Activated CD8-positive, alpha-beta T cell treated with anti-CD3 and anti-CD28 coated beads for 36 hours (primary cell): ENCODE measurements at regions not wholly inside any gene's neighbourhood (a gene's known extent, or its start where the extent isn't known, plus 50 kb on each side); places are given as distances from the start of the nearest gene placed in this dataset.

Experiments
- ATAC-seq: fragments of 200-7000 bp; cut with Tn5 transposase; one replicate; pipeline ENCODE4 v1.10.0; 2021; ENCODE audit warnings: mild to moderate bottlenecking, moderate library complexity
- CTCF ChIA-PET: fragments of 350-600 bp; sonication (Branson Sonifier 250); formaldehyde crosslinking; loops from one replicate; lab custom pipeline; 2021; ENCODE audit warnings: antibody characterized with exemption; lab: Charles Lee
- POLR2A ChIA-PET: fragments of 350-600 bp; sonication (Branson Sonifier 250); formaldehyde crosslinking; loops from one replicate; lab custom pipeline; 2021; ENCODE audit warnings: antibody characterized with exemption; lab: Charles Lee
- DNase-seq: peaks from one replicate; pipeline ENCODE4 v3.0.0-alpha.2; 2020
- H3K27ac Mint-ChIP-seq: one replicate; pipeline ENCODE4 v1.8.0; 2021; ENCODE audit warnings: mild to moderate bottlenecking, mixed read lengths
- H3K27me3 Mint-ChIP-seq: one replicate; pipeline ENCODE4 v1.8.0; 2021; ENCODE audit warnings: mixed read lengths
- H3K36me3 Mint-ChIP-seq: one replicate; pipeline ENCODE4 v1.8.0; 2021; ENCODE audit warnings: low read depth, mixed read lengths
- H3K4me1 Mint-ChIP-seq: one replicate; pipeline ENCODE4 v1.8.0; 2021; ENCODE audit warnings: low read depth, mixed read lengths
- H3K4me3 Mint-ChIP-seq: one replicate; pipeline ENCODE4 v1.8.0; 2021; ENCODE audit warnings: mild to moderate bottlenecking, moderate library complexity, mixed read lengths
- H3K9me3 Mint-ChIP-seq: one replicate; pipeline ENCODE4 v1.8.0; 2021; ENCODE audit warnings: mixed read lengths
- intact Hi-C: fragments of 100-400 bp; cut with micrococcal nuclease; formaldehyde crosslinking; loops from one replicate; pipeline ENCODE4 v1.10.0; 2022
- TF ChIP-seq, protein P1 (sequence below): fragments of 200-600 bp; IDR thresholded peaks from one replicate; pipeline ENCODE4 v1.8.0; 2022; ENCODE audit warnings: antibody characterized with exemption, mild to moderate bottlenecking

DNA sequence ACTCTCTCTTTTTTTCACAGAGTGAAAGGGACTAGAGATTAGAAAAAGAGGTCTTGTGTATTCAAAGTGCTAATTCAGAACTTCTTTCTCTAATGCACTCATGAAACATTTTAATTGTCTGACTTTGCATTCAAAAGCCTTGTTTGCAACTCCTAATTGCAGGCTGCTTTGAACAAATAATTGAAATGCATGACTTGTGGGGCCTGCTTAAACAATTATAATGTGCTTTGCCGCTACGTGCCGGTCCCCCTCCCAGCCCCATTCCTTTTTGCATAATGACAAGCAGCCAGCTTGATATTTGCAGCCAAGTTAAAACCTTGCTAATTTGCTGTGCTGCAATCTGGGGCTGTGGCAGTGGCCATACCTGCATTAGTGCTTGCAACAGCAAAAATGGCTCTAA lies 114.5 kb downstream of the FOXB1 start:
- H3K27me3 Mint-ChIP-seq = no peaks in the 10 kb centered on the region
- CTCF ChIA-PET = no interaction called here
- no peaks in the 10 kb centered on the region for H3K9me3 Mint-ChIP-seq
- POLR2A ChIA-PET = no interaction called here
- TF ChIP-seq, protein P1, sequence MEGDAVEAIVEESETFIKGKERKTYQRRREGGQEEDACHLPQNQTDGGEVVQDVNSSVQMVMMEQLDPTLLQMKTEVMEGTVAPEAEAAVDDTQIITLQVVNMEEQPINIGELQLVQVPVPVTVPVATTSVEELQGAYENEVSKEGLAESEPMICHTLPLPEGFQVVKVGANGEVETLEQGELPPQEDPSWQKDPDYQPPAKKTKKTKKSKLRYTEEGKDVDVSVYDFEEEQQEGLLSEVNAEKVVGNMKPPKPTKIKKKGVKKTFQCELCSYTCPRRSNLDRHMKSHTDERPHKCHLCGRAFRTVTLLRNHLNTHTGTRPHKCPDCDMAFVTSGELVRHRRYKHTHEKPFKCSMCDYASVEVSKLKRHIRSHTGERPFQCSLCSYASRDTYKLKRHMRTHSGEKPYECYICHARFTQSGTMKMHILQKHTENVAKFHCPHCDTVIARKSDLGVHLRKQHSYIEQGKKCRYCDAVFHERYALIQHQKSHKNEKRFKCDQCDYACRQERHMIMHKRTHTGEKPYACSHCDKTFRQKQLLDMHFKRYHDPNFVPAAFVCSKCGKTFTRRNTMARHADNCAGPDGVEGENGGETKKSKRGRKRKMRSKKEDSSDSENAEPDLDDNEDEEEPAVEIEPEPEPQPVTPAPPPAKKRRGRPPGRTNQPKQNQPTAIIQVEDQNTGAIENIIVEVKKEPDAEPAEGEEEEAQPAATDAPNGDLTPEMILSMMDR = no peak
- no peak for DNase-seq
- no peaks in the 10 kb centered on the region for H3K36me3 Mint-ChIP-seq
- H3K4me1 Mint-ChIP-seq = peaks cover 36% of the 10 kb centered on the region
- ATAC-seq = no peak
- no peak overlapping the region for H3K4me3 Mint-ChIP-seq
- no peak overlapping the region for H3K27ac Mint-ChIP-seq
- intact Hi-C loops = no loop called here

DNA sequence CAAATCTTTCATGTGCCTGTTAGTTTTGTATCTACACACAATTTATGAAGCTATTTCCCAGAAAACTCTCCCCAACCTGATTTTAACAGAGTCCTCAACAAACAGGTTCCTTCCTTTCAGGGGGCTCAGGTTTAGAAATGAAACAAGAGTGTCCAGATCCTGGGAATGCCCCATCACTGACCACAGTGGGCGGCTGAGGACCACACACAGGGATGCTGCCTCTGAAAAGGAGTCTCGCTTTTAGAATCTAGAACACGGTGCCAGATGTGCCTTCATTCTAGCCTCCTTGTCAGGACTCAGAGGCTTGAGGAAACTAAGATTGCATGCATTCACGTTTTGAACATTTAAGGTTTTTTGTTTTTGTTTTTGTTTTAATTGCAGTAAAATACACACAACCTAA lies 115.0 kb downstream of the FOXB1 start:
- Mint-ChIP-seq H3K27ac (no peak overlapping the region), H3K4me3 (no peak overlapping the region), H3K4me1 (peaks cover 37% of the 10 kb centered on the region), H3K36me3 (no peaks in the 10 kb centered on the region), H3K9me3 (no peaks in the 10 kb centered on the region), H3K27me3 (no peaks in the 10 kb centered on the region)
- CTCF ChIA-PET = no interaction called here
- DNase-seq = no peak
- intact Hi-C loops = no loop called here
- TF ChIP-seq, protein P1 = no peak
- POLR2A ChIA-PET = no interaction called here
- ATAC-seq = no peak

DNA sequence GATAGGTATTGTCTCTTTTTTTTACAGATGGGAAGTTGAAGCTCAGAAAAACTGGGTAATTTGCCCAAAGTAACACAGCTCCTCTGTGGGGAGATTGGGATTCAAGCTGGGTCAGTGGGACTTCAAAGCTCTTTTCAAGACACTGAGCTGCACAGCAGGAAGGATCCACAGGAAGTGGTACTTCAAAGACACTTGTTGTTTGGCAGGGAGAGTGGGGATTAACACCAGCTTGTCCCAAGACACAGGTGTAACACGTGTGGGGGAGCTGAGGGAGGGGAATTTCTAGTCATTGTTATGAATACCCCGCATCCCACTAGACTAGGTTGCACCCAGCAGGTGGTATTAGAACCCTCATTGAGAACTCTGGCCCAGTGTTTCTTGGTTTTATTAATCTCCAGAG lies 116.0 kb downstream of the FOXB1 start:
- Mint-ChIP-seq H3K4me3 (no peak overlapping the region), H3K27me3 (no peaks in the 10 kb centered on the region), H3K36me3 (no peaks in the 10 kb centered on the region), H3K4me1 (peaks cover 38% of the 10 kb centered on the region), H3K27ac (no peak overlapping the region), H3K9me3 (no peaks in the 10 kb centered on the region)
- intact Hi-C loops = loop anchor here (10.0 kb wide), 1 partner anchor 205 kb away; no protein-coding TSS in a partner anchor
- ChIA-PET POLR2A (no interaction called here), CTCF (interaction anchor here (0.7 to 1.4 kb wide), 2 partner anchors 27 to 60 kb away, joined by 3 to 4 read pairs; no protein-coding TSS in a partner anchor)
- DNase-seq (no peak), ATAC-seq (no peak)
- TF ChIP-seq, protein P1 = no peak

DNA sequence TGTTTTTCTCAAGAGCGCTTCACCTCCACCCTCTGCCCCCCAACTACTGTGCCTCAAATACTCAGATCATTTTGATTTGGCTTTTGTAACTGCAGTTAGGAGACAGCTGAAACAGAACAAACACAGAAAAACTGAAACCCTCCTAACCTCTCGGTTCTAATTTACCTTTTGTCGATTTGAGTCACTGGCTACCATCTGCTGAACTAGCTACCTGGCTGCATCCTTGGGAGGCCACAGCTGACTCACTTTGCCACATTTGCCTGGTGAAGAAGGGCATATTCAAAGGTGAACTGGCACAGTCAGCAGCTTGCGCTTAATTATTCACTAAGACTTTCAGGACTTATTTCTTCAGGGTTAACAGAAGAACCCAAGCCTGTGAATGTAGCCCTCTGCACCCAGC lies 117.7 kb downstream of the FOXB1 start:
- DNase-seq (peak; percentile 23), ATAC-seq (peak; percentile 37)
- Mint-ChIP-seq H3K4me1 (peaks cover 32% of the 10 kb centered on the region), H3K27me3 (no peaks in the 10 kb centered on the region), H3K36me3 (no peaks in the 10 kb centered on the region), H3K4me3 (no peak overlapping the region), H3K27ac (no peak overlapping the region), H3K9me3 (no peaks in the 10 kb centered on the region)
- TF ChIP-seq, protein P1 = no peak
- CTCF ChIA-PET = no interaction called here
- intact Hi-C loops = loop anchor here (10.0 kb wide), 1 partner anchor 207 kb away; no protein-coding TSS in a partner anchor
- POLR2A ChIA-PET = no interaction called here

DNA sequence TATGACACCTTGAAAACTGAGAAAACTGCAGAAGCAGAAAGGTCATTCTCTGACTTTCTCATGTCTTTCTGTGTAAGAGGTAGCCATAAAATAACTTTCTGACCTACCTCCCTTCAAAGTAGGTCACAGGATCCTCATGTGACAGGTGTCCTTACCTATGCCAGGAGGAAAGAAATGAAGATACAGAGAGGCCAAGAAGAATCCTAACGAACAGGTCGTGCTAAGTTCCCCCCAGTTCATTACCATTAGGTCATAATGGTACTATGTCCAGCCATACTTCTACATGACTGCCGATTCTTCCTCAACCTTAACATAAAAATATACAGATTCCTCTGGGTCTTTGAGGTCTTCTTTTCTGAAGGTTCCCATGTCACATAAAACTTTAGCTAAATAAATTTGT lies 118.6 kb downstream of the FOXB1 start:
- Mint-ChIP-seq H3K36me3 (no peaks in the 10 kb centered on the region), H3K4me3 (no peak overlapping the region), H3K4me1 (peaks cover 40% of the 10 kb centered on the region), H3K27ac (no peak overlapping the region), H3K27me3 (no peaks in the 10 kb centered on the region), H3K9me3 (no peaks in the 10 kb centered on the region)
- ChIA-PET POLR2A (interaction anchor here (0.6 kb wide), 1 partner anchor 310 kb away, joined by 3 read pairs; no protein-coding TSS in a partner anchor), CTCF (no interaction called here)
- DNase-seq (no peak), ATAC-seq (no peak)
- TF ChIP-seq, protein P1 = no peak
- intact Hi-C loops = loop anchor here (10.0 kb wide), 1 partner anchor 208 kb away; no protein-coding TSS in a partner anchor
